ENCODE measurements at regions not wholly inside any gene's neighbourhood (a gene's known extent, or its start where the extent isn't known, plus 50 kb on each side); places are given as distances from the start of the nearest gene placed in this dataset.

GRCh38 chr4:175470131-175470530 is 341.9 kb downstream of the GPM6A start:
- no peak for DNase-seq (ENCODE audit: low read depth)
- no peak overlapping the region for H3K4me3 ChIP-seq (ENCODE audit: low read length)
- no peak for TF ChIP-seq CTCF (conservative IDR thresholded peaks at IDR 0.05; ENCODE audit: low read depth, low read length)

DNA sequence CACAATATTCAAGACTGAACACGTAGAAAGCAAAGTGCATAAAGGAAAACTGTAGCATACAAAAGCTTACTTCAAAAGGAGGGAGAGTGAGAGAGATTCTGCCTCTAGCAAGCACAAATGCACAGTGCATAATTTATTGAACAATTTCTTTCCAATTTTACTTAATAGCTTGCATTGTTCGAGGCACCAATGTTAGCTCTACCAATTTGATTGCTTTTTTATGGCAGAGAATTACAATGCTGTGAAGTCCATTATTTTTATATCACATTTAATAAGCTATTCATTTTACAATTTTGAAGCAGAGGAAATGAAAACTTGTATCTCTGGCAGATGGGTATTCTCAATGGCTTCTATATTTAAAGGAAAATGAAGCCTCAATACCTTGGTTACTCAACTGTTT is 331.7 kb downstream of the GPM6A start:
- no peak for DNase-seq (ENCODE audit: low read depth)
- no peak overlapping the region for H3K4me3 ChIP-seq (ENCODE audit: low read length)
- TF ChIP-seq CTCF (conservative IDR thresholded peaks at IDR 0.05; ENCODE audit: low read depth, low read length), result no peak

DNA sequence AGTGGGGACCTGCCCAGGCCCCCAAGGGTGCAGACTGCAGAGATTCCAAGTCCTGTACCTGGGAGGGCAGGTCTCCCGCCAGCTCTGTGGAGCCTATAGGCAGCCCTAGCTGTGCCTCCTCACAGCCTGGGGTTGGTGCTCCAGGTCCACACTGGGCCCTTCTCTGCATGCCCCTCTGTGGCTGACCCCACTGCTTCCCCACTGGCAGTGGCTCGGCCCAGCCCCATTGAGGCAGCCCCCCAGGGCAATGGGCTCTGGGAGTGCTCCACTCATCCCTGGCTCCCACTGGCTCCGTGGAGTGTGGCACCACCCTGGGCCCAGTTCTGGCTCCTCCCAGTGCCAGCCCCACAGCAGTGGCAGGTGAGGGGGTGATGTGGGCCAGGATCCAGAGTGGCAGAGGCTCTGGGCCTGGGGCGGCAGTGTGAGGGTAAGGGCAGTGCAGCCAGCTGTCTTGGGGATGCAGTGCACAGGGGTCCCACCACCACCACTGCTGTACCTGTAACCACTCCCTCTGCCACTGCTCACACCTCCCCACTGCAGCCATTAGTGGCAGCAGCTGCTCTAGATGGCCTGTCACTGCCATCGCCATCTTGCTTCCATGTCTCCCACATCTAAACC is 312.2 kb downstream of the GPM6A start:
- TF ChIP-seq CTCF (conservative IDR thresholded peaks at IDR 0.05; ENCODE audit: low read depth, low read length), result no peak
- no peak for DNase-seq (ENCODE audit: low read depth)
- no peak overlapping the region for H3K4me3 ChIP-seq (ENCODE audit: low read length)

- DNase-seq (ENCODE audit: low read depth), result peak; percentile 26
- no peak overlapping the region for H3K4me3 ChIP-seq (ENCODE audit: low read length)
- no peak for TF ChIP-seq CTCF (conservative IDR thresholded peaks at IDR 0.05; ENCODE audit: low read depth, low read length)
These were observed 307.7 kb downstream of the GPM6A start for GRCh38 chr4:175504318-175504717.

- peak; percentile 11 for TF ChIP-seq CTCF (conservative IDR thresholded peaks at IDR 0.05; ENCODE audit: low read depth, low read length)
- no peak for DNase-seq (ENCODE audit: low read depth)
- H3K4me3 ChIP-seq (ENCODE audit: low read length), result no peak overlapping the region
These were observed 302.7 kb downstream of the GPM6A start for GRCh38 chr4:175509320-175509719.

DNA sequence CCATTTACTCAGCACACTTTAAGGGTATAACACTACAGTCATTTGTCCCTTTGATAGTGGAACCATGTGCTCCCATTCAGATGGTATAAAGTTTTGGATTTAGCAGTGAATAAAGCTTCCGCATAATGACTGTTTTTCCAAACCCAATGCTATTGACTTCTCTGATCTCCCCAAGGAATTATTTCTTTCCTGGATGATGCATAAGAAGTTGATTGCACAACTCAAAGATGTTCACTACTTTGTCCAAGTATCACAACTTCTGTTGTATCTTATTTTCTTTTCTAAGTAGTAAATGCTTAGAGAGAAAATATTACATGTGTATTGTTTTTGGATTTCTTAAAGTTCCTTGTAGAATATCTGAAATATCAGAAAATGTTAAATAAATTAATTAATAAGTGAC is 300.2 kb downstream of the GPM6A start:
- no peak for TF ChIP-seq CTCF (conservative IDR thresholded peaks at IDR 0.05; ENCODE audit: low read depth, low read length)
- H3K4me3 ChIP-seq (ENCODE audit: low read length), result no peak overlapping the region
- no peak for DNase-seq (ENCODE audit: low read depth)

DNA sequence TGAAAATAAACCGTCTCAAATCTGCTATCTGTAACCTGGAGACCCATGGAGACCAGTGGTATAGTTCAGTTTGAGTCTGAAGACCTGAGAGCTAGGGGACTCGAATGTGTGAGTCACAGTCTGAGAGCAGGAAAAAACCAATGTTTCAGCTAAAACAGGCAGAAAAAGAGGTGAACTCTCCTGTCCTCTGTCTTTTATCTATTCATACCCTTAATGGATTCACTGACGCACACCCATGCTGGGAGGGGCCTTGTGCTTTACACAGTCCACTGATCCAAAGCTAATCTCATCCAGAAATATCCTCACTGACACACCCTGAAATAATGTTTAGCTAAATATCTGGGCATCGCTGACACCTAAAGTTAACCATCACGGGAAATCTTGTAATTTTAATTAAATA is 297.9 kb downstream of the GPM6A start:
- DNase-seq (ENCODE audit: low read depth), result no peak
- H3K4me3 ChIP-seq (ENCODE audit: low read length), result no peak overlapping the region

More for the DNA sequence above, 297.9 kb downstream of the GPM6A start:
- no peak for TF ChIP-seq CTCF (conservative IDR thresholded peaks at IDR 0.05; ENCODE audit: low read depth, low read length)

All from retinal pigment epithelial cell (primary cell).